ENCODE measurements at regions not wholly inside any gene's neighbourhood (a gene's known extent, or its start where the extent isn't known, plus 50 kb on each side); places are given as distances from the start of the nearest gene placed in this dataset.

GRCh38 chr2:102078773-102079172 lies 63.8 kb upstream of the IL1R1 start:
- DNase-seq (no peak), ATAC-seq (no peak)
- H3K27ac Mint-ChIP-seq: peak overlapping the region in 1 of 10 donors; percentile 1
- H3K4me3 Mint-ChIP-seq: no peak overlapping the region
- POLR2A ChIA-PET: no interaction called here
- H3K36me3 Mint-ChIP-seq: no peaks in the 10 kb centered on the region
- peaks cover 14 to 34% (median 31%) of the 10 kb centered on the region in 4 donors for H3K4me1 Mint-ChIP-seq
- H3K9me3 Mint-ChIP-seq: no peaks in the 10 kb centered on the region
- peaks cover 0 to 2% (median 0%) of the 10 kb centered on the region in 5 donors for H3K27me3 Mint-ChIP-seq

- POLR2A ChIA-PET: no interaction called here
- no peaks in the 10 kb centered on the region for H3K9me3 Mint-ChIP-seq
- no peaks in the 10 kb centered on the region for H3K36me3 Mint-ChIP-seq
- peak overlapping the region in 3 of 10 donors; percentile 0 to 26 (median 16) for H3K4me3 Mint-ChIP-seq
- peak overlapping the region in 5 of 10 donors; percentile 0 to 86 (median 28) for H3K27ac Mint-ChIP-seq
- ATAC-seq (no peak), DNase-seq (no peak)
- H3K27me3 Mint-ChIP-seq: peaks cover 0 to 2% (median 0%) of the 10 kb centered on the region in 5 donors
- peaks cover 14 to 31% (median 30%) of the 10 kb centered on the region in 4 donors for H3K4me1 Mint-ChIP-seq
Observed at GRCh38 chr2:102080451-102081242, 61.9 kb upstream of the IL1R1 start.

- Mint-ChIP-seq H3K27me3 (peaks cover 0 to 2% (median 0%) of the 10 kb centered on the region in 5 donors), H3K36me3 (no peaks in the 10 kb centered on the region), H3K27ac (peak overlapping the region in 7 of 10 donors; percentile 20 to 86 (median 68)), H3K4me1 (peaks cover 14 to 31% (median 30%) of the 10 kb centered on the region in 4 donors), H3K4me3 (peak overlapping the region in 3 of 10 donors; percentile 18 to 44 (median 38)), H3K9me3 (no peaks in the 10 kb centered on the region)
- POLR2A ChIA-PET: no interaction called here
- ATAC-seq (no peak), DNase-seq (no peak)
Observed at GRCh38 chr2:102081243-102081522, 61.4 kb upstream of the IL1R1 start.

- POLR2A ChIA-PET: interaction anchor here (2.0 kb wide), 1 partner anchor 8 kb away, joined by 8 read pairs; no protein-coding TSS in a partner anchor
Observed at GRCh38 chr2:102081606-102082005, 60.9 kb upstream of the IL1R1 start.

GRCh38 chr2:102082571-102083392 lies 59.8 kb upstream of the IL1R1 start:
- DNase-seq (peak in 8 of 10 donors; percentile 6 to 72 (median 28)), ATAC-seq (peak; percentile 79 to 84)
- Mint-ChIP-seq H3K27ac (peak overlapping the region; percentile 58 to 96 (median 94)), H3K4me3 (peak overlapping the region; percentile 69 to 88 (median 82)), H3K27me3 (peaks cover 0 to 2% (median 0%) of the 10 kb centered on the region in 5 donors), H3K9me3 (no peaks in the 10 kb centered on the region), H3K4me1 (peaks cover 11 to 31% (median 30%) of the 10 kb centered on the region in 4 donors), H3K36me3 (no peaks in the 10 kb centered on the region)
- POLR2A ChIA-PET: interaction anchor here (2.0 kb wide), 1 partner anchor 9 kb away, joined by 8 read pairs; no protein-coding TSS in a partner anchor

More at GRCh38 chr2:102081606-102082005, 60.9 kb upstream of the IL1R1 start:
- H3K27me3 Mint-ChIP-seq: peaks cover 0 to 2% (median 0%) of the 10 kb centered on the region in 5 donors
- ATAC-seq: no peak
- no peak for DNase-seq
- H3K27ac Mint-ChIP-seq: peak overlapping the region in 8 of 10 donors; percentile 9 to 86 (median 64)
- no peaks in the 10 kb centered on the region for H3K9me3 Mint-ChIP-seq
- peak overlapping the region in 7 of 10 donors; percentile 18 to 44 (median 28) for H3K4me3 Mint-ChIP-seq
- peaks cover 14 to 31% (median 30%) of the 10 kb centered on the region in 4 donors for H3K4me1 Mint-ChIP-seq
- no peaks in the 10 kb centered on the region for H3K36me3 Mint-ChIP-seq

GRCh38 chr2:102083393-102083703 lies 59.2 kb upstream of the IL1R1 start:
- Mint-ChIP-seq H3K27ac (peak overlapping the region in 7 of 10 donors; percentile 69 to 96 (median 94)), H3K4me3 (peak overlapping the region in 5 of 10 donors; percentile 72 to 86 (median 81)), H3K36me3 (no peaks in the 10 kb centered on the region), H3K9me3 (no peaks in the 10 kb centered on the region), H3K27me3 (peaks cover 0 to 2% (median 0%) of the 10 kb centered on the region in 5 donors), H3K4me1 (peaks cover 11 to 31% (median 30%) of the 10 kb centered on the region in 4 donors)
- no peak for ATAC-seq
- POLR2A ChIA-PET: interaction anchor here (2.0 kb wide), 1 partner anchor 10 kb away, joined by 8 read pairs; no protein-coding TSS in a partner anchor
- DNase-seq: no peak

- H3K4me3 Mint-ChIP-seq: no peak overlapping the region
- H3K4me1 Mint-ChIP-seq: peaks cover 13 to 31% (median 30%) of the 10 kb centered on the region in 4 donors
- H3K9me3 Mint-ChIP-seq: peaks cover 0 to 8% (median 0%) of the 10 kb centered on the region in 9 donors
Observed at GRCh38 chr2:102084651-102085050, 57.9 kb upstream of the IL1R1 start.

GRCh38 chr2:102085238-102085637 lies 57.3 kb upstream of the IL1R1 start:
- Mint-ChIP-seq H3K27ac (peak overlapping the region in 3 of 10 donors; percentile 18 to 54 (median 21)), H3K4me3 (no peak overlapping the region), H3K27me3 (no peaks in the 10 kb centered on the region), H3K36me3 (peaks cover 0 to 5% (median 3%) of the 10 kb centered on the region in 3 donors), H3K9me3 (peaks cover 0 to 10% (median 2%) of the 10 kb centered on the region in 9 donors), H3K4me1 (peaks cover 13 to 31% (median 30%) of the 10 kb centered on the region in 4 donors)
- ATAC-seq (no peak), DNase-seq (no peak)
- POLR2A ChIA-PET: no interaction called here

More at GRCh38 chr2:102084651-102085050, 57.9 kb upstream of the IL1R1 start:
- ATAC-seq (no peak), DNase-seq (no peak)
- H3K36me3 Mint-ChIP-seq: peaks cover 0 to 5% (median 0%) of the 10 kb centered on the region in 3 donors
- no peaks in the 10 kb centered on the region for H3K27me3 Mint-ChIP-seq
- POLR2A ChIA-PET: no interaction called here
- H3K27ac Mint-ChIP-seq: peak overlapping the region in 1 of 10 donors; percentile 15

GRCh38 chr2:102086150-102086872 lies 56.2 kb upstream of the IL1R1 start:
- Mint-ChIP-seq H3K4me3 (no peak overlapping the region), H3K36me3 (peaks cover 0 to 13% (median 10%) of the 10 kb centered on the region in 3 donors), H3K9me3 (peaks cover 7 to 21% (median 10%) of the 10 kb centered on the region in 9 donors), H3K4me1 (peaks cover 10 to 24% (median 22%) of the 10 kb centered on the region in 4 donors), H3K27ac (no peak overlapping the region), H3K27me3 (no peaks in the 10 kb centered on the region)
- POLR2A ChIA-PET: no interaction called here
- ATAC-seq (no peak), DNase-seq (no peak)

- H3K4me3 Mint-ChIP-seq: no peak overlapping the region
- peaks cover 0 to 13% (median 10%) of the 10 kb centered on the region in 3 donors for H3K36me3 Mint-ChIP-seq
- H3K9me3 Mint-ChIP-seq: peaks cover 7 to 29% (median 12%) of the 10 kb centered on the region in 9 donors
- POLR2A ChIA-PET: no interaction called here
- no peak for DNase-seq
- ATAC-seq: no peak
- no peak overlapping the region for H3K27ac Mint-ChIP-seq
- peaks cover 0 to 2% (median 0%) of the 10 kb centered on the region in 4 donors for H3K4me1 Mint-ChIP-seq
- H3K27me3 Mint-ChIP-seq: peaks cover 0 to 2% (median 0%) of the 10 kb centered on the region in 5 donors
Observed at GRCh38 chr2:102091121-102091520, 51.4 kb upstream of the IL1R1 start.

GRCh38 chr2:102091908-102092307 lies 50.6 kb upstream of the IL1R1 start:
- ATAC-seq: no peak
- peaks cover 7 to 29% (median 12%) of the 10 kb centered on the region in 9 donors for H3K9me3 Mint-ChIP-seq
- DNase-seq: no peak
- no peak overlapping the region for H3K4me3 Mint-ChIP-seq
- POLR2A ChIA-PET: no interaction called here
- peaks cover 0 to 13% (median 10%) of the 10 kb centered on the region in 3 donors for H3K36me3 Mint-ChIP-seq
- no peak overlapping the region for H3K27ac Mint-ChIP-seq
- peaks cover 0 to 2% (median 0%) of the 10 kb centered on the region in 4 donors for H3K4me1 Mint-ChIP-seq
- H3K27me3 Mint-ChIP-seq: peaks cover 0 to 2% (median 0%) of the 10 kb centered on the region in 5 donors

GRCh38 chr2:102092535-102092934 lies 50.0 kb upstream of the IL1R1 start:
- H3K27ac Mint-ChIP-seq: no peak overlapping the region
- peaks cover 7 to 29% (median 12%) of the 10 kb centered on the region in 9 donors for H3K9me3 Mint-ChIP-seq
- DNase-seq (no peak), ATAC-seq (no peak)
- H3K4me1 Mint-ChIP-seq: peaks cover 0 to 2% (median 0%) of the 10 kb centered on the region in 4 donors
- POLR2A ChIA-PET: no interaction called here
- peaks cover 0 to 2% (median 0%) of the 10 kb centered on the region in 5 donors for H3K27me3 Mint-ChIP-seq
- no peak overlapping the region for H3K4me3 Mint-ChIP-seq
- H3K36me3 Mint-ChIP-seq: peaks cover 0 to 13% (median 10%) of the 10 kb centered on the region in 3 donors

Measured in naive thymus-derived CD8-positive, alpha-beta T cell (primary cell).